Upper lobe of left lung (tissue), 6 donors: ENCODE measurements at regions not wholly inside any gene's neighbourhood (a gene's known extent, or its start where the extent isn't known, plus 50 kb on each side); places are given as distances from the start of the nearest gene placed in this dataset.
"Not testable (repeated sequence)": the region's sequence is repeated elsewhere in the genome, so short reads cannot be mapped to it uniquely, and the experiment has no call there.

Source experiments
- ATAC-seq, 2 donors: fragments of 200-7000 bp; cut with Tn5 transposase; one replicate each; pipeline ENCODE4 v1.9.1; 2022; ENCODE audit warnings: mild to moderate bottlenecking in 2 of 2, moderate library complexity in 2 of 2; ENCODE audit not compliant: low FRiP score in 2 of 2
- DNase-seq, 2 donors: peaks; one replicate each; pipeline ENCODE4 v3.0.0-alpha.2; 2019 to 2020
- H3K27ac ChIP-seq, 4 donors: fragments of 200-600 bp; sonication (generic); one replicate each; pipeline ENCODE4 v1.5.1; 2016 to 2019
- H3K27me3 ChIP-seq, 4 donors: fragments of 200-600 bp; sonication (generic); one replicate each; pipeline ENCODE4 v1.5.1; 2017 to 2019
- H3K36me3 ChIP-seq, 4 donors: fragments of 200-600 bp; sonication (generic); one replicate each; pipeline ENCODE4 v1.5.1; 2016 to 2019
- H3K4me1 ChIP-seq, 4 donors: fragments of 200-600 bp; sonication (generic); one replicate each; pipeline ENCODE4 v1.5.1; 2018 to 2019
- H3K4me3 ChIP-seq, 4 donors: fragments of 200-600 bp; sonication (generic); one replicate each; pipeline ENCODE4 v1.5.1; 2017 to 2019; ENCODE audit warnings: mild to moderate bottlenecking in 2 of 4, moderate library complexity in 1 of 4
- H3K9me3 ChIP-seq, 4 donors: fragments of 200-600 bp; sonication (generic); one replicate each; pipeline ENCODE4 v1.5.1; 2018 to 2019
- CTCF ChIP-seq, 6 experiments: fragments of 450-650 bp in 4 of 6; fragments of 200-600 bp in 2 of 6; sonication (generic) in 2 of 6; IDR thresholded peaks; one replicate each; pipeline ENCODE4 v1.5.1; 2016 to 2019; ENCODE audit warnings: antibody characterized with exemption in 6 of 6
- EP300 ChIP-seq, 4 donors: sonication (generic); formaldehyde crosslinking; IDR thresholded peaks; one replicate each; pipeline ENCODE4 v1.5.1; 2017; ENCODE audit warnings: antibody characterized with exemption in 4 of 4, control low read depth in 2 of 4
- POLR2A ChIP-seq, 4 donors: fragments of 450-650 bp; IDR thresholded peaks; one replicate each; pipeline ENCODE4 v1.5.1; 2016 to 2017; ENCODE audit warnings: antibody characterized with exemption in 4 of 4, mild to moderate bottlenecking in 2 of 4
- POLR2AphosphoS5 ChIP-seq, 2 donors: sonication (generic); formaldehyde crosslinking; IDR thresholded peaks; one replicate each; pipeline ENCODE4 v1.5.1; 2017; ENCODE audit warnings: antibody characterized with exemption in 2 of 2
- WGBS, 2 donors: methylation state at CpG; one replicate each; pipeline ENCODE4 v1.1.5; 2017 to 2018; 5-methylcytosine and 5-hydroxymethylcytosine counted together
- donor health status: DM: no; HTN: no; CAD: no; lungs with moderate emphysema.
- donor health status: DM: no; HTN: yes; CAD: no; lungs with severe emphysema.

DNA sequence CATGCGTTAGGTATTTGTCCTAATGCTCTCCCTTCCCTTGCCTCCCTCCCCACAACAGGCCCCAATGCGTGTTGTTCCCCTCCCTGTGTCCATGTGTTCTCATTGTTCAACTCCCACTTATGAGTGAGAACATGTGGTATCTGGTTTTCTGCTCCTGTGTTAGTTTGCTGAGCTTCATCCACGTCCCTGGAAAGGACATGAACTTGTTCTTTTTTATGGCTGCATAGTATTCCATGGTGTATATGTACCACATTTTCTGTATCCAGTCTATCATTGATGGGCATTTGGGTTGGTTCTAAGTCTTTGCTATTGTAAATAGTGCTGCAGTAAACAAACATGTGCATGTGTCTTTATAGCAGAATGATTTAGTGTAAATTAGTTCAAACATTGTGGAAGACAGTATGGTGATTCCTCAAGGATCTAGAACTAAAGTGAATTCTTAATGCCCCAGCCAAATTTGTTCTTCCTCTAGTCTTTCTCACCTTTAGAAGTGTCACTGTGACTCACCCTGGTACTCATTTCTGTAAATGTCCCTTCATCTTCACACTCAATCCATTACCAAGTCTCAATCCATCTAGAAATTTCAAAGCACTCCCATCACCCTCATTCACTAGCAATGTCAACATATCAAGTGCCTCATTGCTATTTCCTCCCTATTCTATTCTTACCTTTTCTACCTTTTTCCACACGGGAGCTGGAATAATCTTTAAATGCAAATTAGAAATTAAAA is 123.9 kb downstream of the MREG start:
- ATAC-seq, H3K4me3 ChIP-seq, H3K4me1 ChIP-seq, H3K9me3 ChIP-seq, DNase-seq, H3K27me3 ChIP-seq, H3K27ac ChIP-seq, H3K36me3 ChIP-seq: not testable (repeated sequence)
- 80 to 84% methylated on average over 4 of the region's 4 CpGs for WGBS, 2 donors

- Histone ChIP-seq H3K27me3 (no peaks in the 10 kb centered on the region), H3K4me3 (no peak overlapping the region), H3K4me1 (no peaks in the 10 kb centered on the region), H3K27ac (no peak overlapping the region), H3K36me3 (no peaks in the 10 kb centered on the region), H3K9me3 (no peaks in the 10 kb centered on the region)
- 11 to 22% methylated on average over 2 of the region's 2 CpGs for WGBS, 2 donors
- DNase-seq (no peak), ATAC-seq (no peak)
- TF ChIP-seq CTCF (IDR thresholded peaks at IDR 0.05): no peak
- no peak for TF ChIP-seq POLR2AphosphoS5 (IDR thresholded peaks at IDR 0.05)
- TF ChIP-seq POLR2A (IDR thresholded peaks at IDR 0.05): no peak
- no peak for TF ChIP-seq EP300 (IDR thresholded peaks at IDR 0.05)
Measured at GRCh38 chr2:215888680-215889079, 124.7 kb downstream of the MREG start.

DNA sequence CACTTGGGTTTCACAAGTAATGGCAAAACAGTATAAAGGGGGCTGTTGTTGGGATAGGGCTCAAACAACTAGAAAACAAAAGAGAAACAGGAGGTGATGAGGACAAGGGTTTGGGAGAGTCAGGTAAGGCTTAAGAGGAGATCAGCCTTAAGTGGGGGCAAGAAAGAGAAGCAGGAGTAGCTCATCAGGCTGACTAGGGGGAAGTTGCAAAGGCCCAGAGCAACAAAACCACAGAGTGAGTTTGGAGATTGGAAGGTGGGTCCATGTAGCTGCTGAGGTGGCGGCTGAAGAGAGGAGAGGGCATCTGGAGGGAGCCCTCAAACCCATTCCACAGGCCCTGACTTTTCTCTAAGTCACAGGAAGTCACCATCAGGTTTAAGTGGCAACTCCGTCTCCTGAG is 126.0 kb downstream of the MREG start:
- 44 to 92% methylated on average over 2 of the region's 2 CpGs for WGBS, 2 donors
- no peaks in the 10 kb centered on the region for H3K9me3 ChIP-seq
- no peaks in the 10 kb centered on the region for H3K27me3 ChIP-seq
- ATAC-seq (no peak), DNase-seq (no peak)
- H3K27ac ChIP-seq: no peak overlapping the region
- no peak for TF ChIP-seq POLR2A (IDR thresholded peaks at IDR 0.05)
- no peak for TF ChIP-seq CTCF (IDR thresholded peaks at IDR 0.05)
- TF ChIP-seq POLR2AphosphoS5 (IDR thresholded peaks at IDR 0.05): no peak
- no peak for TF ChIP-seq EP300 (IDR thresholded peaks at IDR 0.05)
- H3K4me3 ChIP-seq: no peak overlapping the region
- H3K4me1 ChIP-seq: no peaks in the 10 kb centered on the region
- H3K36me3 ChIP-seq: no peaks in the 10 kb centered on the region

- H3K27ac ChIP-seq: no peak overlapping the region
- no peaks in the 10 kb centered on the region for H3K9me3 ChIP-seq
- no peak for ATAC-seq
- no peaks in the 10 kb centered on the region for H3K4me1 ChIP-seq
- H3K36me3 ChIP-seq: no peaks in the 10 kb centered on the region
- no peak for DNase-seq
- H3K4me3 ChIP-seq: no peak overlapping the region
- no peaks in the 10 kb centered on the region for H3K27me3 ChIP-seq
- no peak for TF ChIP-seq POLR2A (IDR thresholded peaks at IDR 0.05)
- TF ChIP-seq EP300 (IDR thresholded peaks at IDR 0.05): no peak
- no peak for TF ChIP-seq CTCF (IDR thresholded peaks at IDR 0.05)
- TF ChIP-seq POLR2AphosphoS5 (IDR thresholded peaks at IDR 0.05): no peak
- WGBS, 2 donors: 94 to 96% methylated on average over 7 of the region's 7 CpGs
Measured at GRCh38 chr2:215886022-215886421, 127.3 kb downstream of the MREG start.

GRCh38 chr2:215885536-215885935 is 127.8 kb downstream of the MREG start:
- ATAC-seq: peak in 1 of 2 donors; percentile 76
- H3K27ac ChIP-seq: no peak overlapping the region

More at GRCh38 chr2:215885536-215885935, 127.8 kb downstream of the MREG start:
- H3K36me3 ChIP-seq: no peaks in the 10 kb centered on the region
- H3K4me1 ChIP-seq: no peaks in the 10 kb centered on the region
- no peaks in the 10 kb centered on the region for H3K27me3 ChIP-seq
- H3K9me3 ChIP-seq: no peaks in the 10 kb centered on the region
- 63 to 69% methylated on average over 2 of the region's 2 CpGs for WGBS, 2 donors
- DNase-seq: no peak
- no peak for TF ChIP-seq POLR2AphosphoS5 (IDR thresholded peaks at IDR 0.05)
- TF ChIP-seq EP300 (IDR thresholded peaks at IDR 0.05): no peak
- TF ChIP-seq POLR2A (IDR thresholded peaks at IDR 0.05): no peak
- TF ChIP-seq CTCF (IDR thresholded peaks at IDR 0.05): no peak
- no peak overlapping the region for H3K4me3 ChIP-seq
